ENCODE measurements at regions not wholly inside any gene's neighbourhood (a gene's known extent, or its start where the extent isn't known, plus 50 kb on each side); places are given as distances from the start of the nearest gene placed in this dataset.

DNA sequence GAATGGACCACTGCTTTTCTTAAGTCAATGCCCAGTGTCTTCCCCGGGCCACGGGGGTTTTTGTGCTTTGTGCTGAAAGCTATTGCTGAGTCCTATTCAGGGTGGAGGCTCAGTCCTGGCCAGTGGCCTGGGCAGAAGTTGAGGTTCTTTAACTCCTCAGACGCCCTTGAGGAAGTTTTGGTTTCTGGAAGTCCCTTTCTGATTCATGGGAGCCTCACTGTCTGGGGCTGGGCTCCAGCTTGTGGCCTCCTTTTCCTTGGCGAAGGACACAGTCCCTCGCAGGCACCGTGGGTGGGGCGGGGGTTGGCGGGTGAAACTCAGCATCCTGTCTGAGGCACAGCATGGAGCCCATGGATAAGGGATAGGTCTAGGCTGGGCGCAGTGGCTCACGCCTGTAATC, 465.2 kb upstream of the HS6ST1 start:
- TF ChIP-seq POLR2A (IDR thresholded peaks at IDR 0.05) (no peak), CTCF (IDR thresholded peaks at IDR 0.05) (no peak)
